Adrenal gland (tissue), 9 donors: ENCODE measurements at regions not wholly inside any gene's neighbourhood (a gene's known extent, or its start where the extent isn't known, plus 50 kb on each side); places are given as distances from the start of the nearest gene placed in this dataset.

ENCODE experiments used
- DNase-seq, 7 donors: peaks; one replicate each; pipeline ENCODE4 v3.0.0-alpha.2; 2019 to 2020
- H3K27ac ChIP-seq, 5 donors: fragments of 200-600 bp; sonication (generic) in 4 of 5; 1 replicate in 3 of 5; 2 replicates in 2 of 5; pipeline versions ENCODE4 v1.5.1 to v1.8.0; 2016 to 2020; ENCODE audit warnings: mild to moderate bottlenecking in 1 of 5
- H3K27me3 ChIP-seq: fragments of 200-600 bp; 2 replicates; pipeline ENCODE4 v1.8.0; 2021
- H3K36me3 ChIP-seq, 2 donors: fragments of 200-600 bp; replicated peaks in 1 of 2; 1 replicate in 1 of 2; 2 replicates in 1 of 2; pipeline versions ENCODE4 v1.5.1 to v1.8.0; 2018 to 2022
- H3K4me1 ChIP-seq, 2 donors: fragments of 200-600 bp; replicated peaks in 1 of 2; 1 replicate in 1 of 2; 2 replicates in 1 of 2; pipeline versions ENCODE4 v1.5.1 to v1.8.0; 2018 to 2021
- H3K4me3 ChIP-seq, 4 donors: fragments of 200-600 bp; sonication (generic) in 3 of 4; one replicate each; pipeline ENCODE4 v1.5.1; 2016 to 2018
- H3K9me3 ChIP-seq, 3 donors: fragments of 200-600 bp; sonication (generic) in 1 of 3; replicated peaks in 1 of 3; 1 replicate in 2 of 3; 2 replicates in 1 of 3; pipeline versions ENCODE4 v1.5.1 to v1.8.0; 2016 to 2021
- CTCF ChIP-seq, 6 experiments: fragments of 450-650 bp in 4 of 6; fragments of 200-600 bp in 2 of 6; sonication (generic) in 1 of 6; IDR thresholded peaks; 1 replicate in 5 of 6; 2 replicates in 1 of 6; pipeline versions ENCODE4 v1.5.1 to v1.8.0; 2016 to 2021; ENCODE audit warnings: antibody characterized with exemption in 6 of 6, mild to moderate bottlenecking in 2 of 6, moderate library complexity in 1 of 6
- POLR2A ChIP-seq, 2 donors: fragments of 450-650 bp; IDR thresholded peaks; one replicate each; pipeline ENCODE4 v1.6.1; 2017; ENCODE audit warnings: antibody characterized with exemption in 2 of 2, mild to moderate bottlenecking in 2 of 2, moderate library complexity in 1 of 2
- WGBS, 4 donors: extraction: QIAGEN DNeasy Blood & Tissue Kit in 2 of 4; methylation state at CpG; one replicate each; pipeline versions ENCODE4 v1.1.5 to v1.1.7; 2013 to 2017; 5-methylcytosine and 5-hydroxymethylcytosine counted together
- intact Hi-C, 2 donors: fragments of 100-400 bp; cut with DNase I; formaldehyde crosslinking; loops; one replicate each; pipeline versions ENCODE4 v1.14.1 to v1.15.0; 2022 to 2023
- donor health status: healthy with polysubstance abuse.
- donor health status: Bipolar disorder and iron deficiency.
- donor health status: DM: yes; HTN: yes; CAD: no.
- donor health status: DM: no; HTN: no; CAD: no.
- donor health status: DM: no; HTN: no; CAD: no.

- 86 to 87% (median 87%) methylated on average over 14 to 16 of the region's 16 CpGs; no CpG with 5 or more reads in 1 of the 4 donors for WGBS, 4 donors
- TF ChIP-seq POLR2A (IDR thresholded peaks at IDR 0.05) (no peak), CTCF (IDR thresholded peaks at IDR 0.05) (no peak)
- DNase-seq: peak in 2 of 7 donors; percentile 11 to 33
Measured at GRCh38 chr2:10499911-10500521, 51.9 kb upstream of the ODC1 start.

GRCh38 chr2:10499275-10499907, 51.3 kb upstream of the ODC1 start:
- Histone ChIP-seq H3K9me3 (no peaks in the 10 kb centered on the region), H3K4me3 (no peak overlapping the region), H3K27ac (no peak overlapping the region), H3K36me3 (no peaks in the 10 kb centered on the region), H3K27me3 (peaks cover 2% of the 10 kb centered on the region), H3K4me1 (no peaks in the 10 kb centered on the region)
- TF ChIP-seq POLR2A (IDR thresholded peaks at IDR 0.05): no peak
- no peak for TF ChIP-seq CTCF (IDR thresholded peaks at IDR 0.05)
- DNase-seq: peak in 2 of 7 donors; percentile 5 to 21
- intact Hi-C loops: no loop called here
- 68 to 89% (median 86%) methylated on average over 12 to 14 of the region's 14 CpGs for WGBS, 4 donors

More at GRCh38 chr2:10499911-10500521, 51.9 kb upstream of the ODC1 start:
- H3K36me3 ChIP-seq: no peaks in the 10 kb centered on the region
- no peak overlapping the region for H3K27ac ChIP-seq
- no peaks in the 10 kb centered on the region for H3K4me1 ChIP-seq
- H3K9me3 ChIP-seq: no peaks in the 10 kb centered on the region
- intact Hi-C loops: no loop called here
- no peaks in the 10 kb centered on the region for H3K27me3 ChIP-seq
- H3K4me3 ChIP-seq: no peak overlapping the region

GRCh38 chr2:10498525-10499274, 50.6 kb upstream of the ODC1 start:
- Histone ChIP-seq H3K27ac (no peak overlapping the region), H3K9me3 (no peaks in the 10 kb centered on the region), H3K36me3 (no peaks in the 10 kb centered on the region), H3K27me3 (peaks cover 6% of the 10 kb centered on the region), H3K4me1 (no peaks in the 10 kb centered on the region), H3K4me3 (no peak overlapping the region)
- 90 to 93% (median 90%) methylated on average over 11 of the region's 11 CpGs for WGBS, 4 donors
- no peak for TF ChIP-seq POLR2A (IDR thresholded peaks at IDR 0.05)
- no peak for TF ChIP-seq CTCF (IDR thresholded peaks at IDR 0.05)
- peak in 2 of 7 donors; percentile 14 to 15 for DNase-seq
- intact Hi-C loops: no loop called here
